GM23338 (cell line): ENCODE measurements at regions not wholly inside any gene's neighbourhood (a gene's known extent, or its start where the extent isn't known, plus 50 kb on each side); places are given as distances from the start of the nearest gene placed in this dataset.

Experiments used
- CREB1 ChIP-seq: fragments of 250-450 bp; sonication (Bioruptor Pico); IDR thresholded peaks from 2 replicates; pipeline ENCODE4 v1.5.0; 2020; ENCODE audit warnings: low read depth, mild to moderate bottlenecking, moderate library complexity
- JUNB ChIP-seq: IDR thresholded peaks from one replicate; pipeline ENCODE4 v1.6.1; 2016; ENCODE audit warnings: antibody characterized with exemption; ENCODE audit not compliant: unreplicated experiment
- NANOG ChIP-seq: IDR thresholded peaks from 2 replicates; pipeline ENCODE4 v1.6.1; 2016; ENCODE audit warnings: antibody characterized with exemption, borderline replicate concordance
- POLR2AphosphoS5 ChIP-seq: IDR thresholded peaks from 2 replicates; pipeline ENCODE4 v1.6.1; 2016; ENCODE audit warnings: antibody characterized with exemption, low read depth
- STAT1 ChIP-seq: IDR thresholded peaks from one replicate; pipeline ENCODE4 v1.6.1; 2016; ENCODE audit warnings: antibody characterized with exemption; ENCODE audit not compliant: unreplicated experiment
- ZNF114 ChIP-seq: fragments of 250-450 bp; sonication (Bioruptor Pico); IDR thresholded peaks from 2 replicates; pipeline ENCODE4 v1.5.0; 2020; ENCODE audit warnings: mild to moderate bottlenecking, moderate library complexity
- ZNF331 ChIP-seq: fragments of 250-450 bp; sonication (Bioruptor Pico); IDR thresholded peaks from 2 replicates; pipeline ENCODE4 v1.5.0; 2020; ENCODE audit warnings: low read depth, mild to moderate bottlenecking, moderate library complexity
- TF ChIP-seq, protein P1 (sequence below): fragments of 250-450 bp; sonication (Bioruptor Pico); IDR thresholded peaks from 2 replicates; pipeline ENCODE4 v1.5.0; 2020; ENCODE audit warnings: mild to moderate bottlenecking, moderate library complexity
- TF ChIP-seq, protein P2 (sequence below), 2 experiments: fragments of 200-600 bp in 1 of 2; sonication (generic) in 1 of 2; conservative IDR thresholded peaks; 2 replicates each; pipeline versions ENCODE4 v1.5.1 to v1.6.1; 2016 to 2017; ENCODE audit warnings: antibody characterized with exemption in 2 of 2, low read depth in 2 of 2, mild to moderate bottlenecking in 2 of 2, moderate library complexity in 1 of 2
- TF ChIP-seq, protein P3 (sequence below): IDR thresholded peaks from 2 replicates; pipeline ENCODE4 v1.6.1; 2016; ENCODE audit warnings: antibody characterized with exemption

DNA sequence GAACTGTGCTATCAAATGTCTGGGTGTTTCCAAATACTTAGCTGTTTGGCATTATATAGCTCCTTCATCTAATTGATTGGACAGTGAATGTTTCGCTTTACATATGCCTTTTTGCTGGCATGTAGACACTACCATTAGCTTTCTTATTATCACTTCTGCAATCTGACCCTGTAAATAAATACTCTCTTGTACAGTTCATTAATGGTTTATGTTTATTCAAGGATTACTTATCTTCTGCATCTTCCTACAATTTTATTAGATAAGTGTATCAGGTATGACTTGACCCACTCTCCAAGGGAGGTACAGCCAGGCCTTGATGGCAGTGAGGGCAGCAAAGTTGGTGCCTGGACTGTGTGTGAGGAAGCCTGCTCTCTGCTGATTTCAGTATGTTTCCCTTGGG is 614.1 kb upstream of the SETBP1 start (continued):
- TF ChIP-seq, protein P1, sequence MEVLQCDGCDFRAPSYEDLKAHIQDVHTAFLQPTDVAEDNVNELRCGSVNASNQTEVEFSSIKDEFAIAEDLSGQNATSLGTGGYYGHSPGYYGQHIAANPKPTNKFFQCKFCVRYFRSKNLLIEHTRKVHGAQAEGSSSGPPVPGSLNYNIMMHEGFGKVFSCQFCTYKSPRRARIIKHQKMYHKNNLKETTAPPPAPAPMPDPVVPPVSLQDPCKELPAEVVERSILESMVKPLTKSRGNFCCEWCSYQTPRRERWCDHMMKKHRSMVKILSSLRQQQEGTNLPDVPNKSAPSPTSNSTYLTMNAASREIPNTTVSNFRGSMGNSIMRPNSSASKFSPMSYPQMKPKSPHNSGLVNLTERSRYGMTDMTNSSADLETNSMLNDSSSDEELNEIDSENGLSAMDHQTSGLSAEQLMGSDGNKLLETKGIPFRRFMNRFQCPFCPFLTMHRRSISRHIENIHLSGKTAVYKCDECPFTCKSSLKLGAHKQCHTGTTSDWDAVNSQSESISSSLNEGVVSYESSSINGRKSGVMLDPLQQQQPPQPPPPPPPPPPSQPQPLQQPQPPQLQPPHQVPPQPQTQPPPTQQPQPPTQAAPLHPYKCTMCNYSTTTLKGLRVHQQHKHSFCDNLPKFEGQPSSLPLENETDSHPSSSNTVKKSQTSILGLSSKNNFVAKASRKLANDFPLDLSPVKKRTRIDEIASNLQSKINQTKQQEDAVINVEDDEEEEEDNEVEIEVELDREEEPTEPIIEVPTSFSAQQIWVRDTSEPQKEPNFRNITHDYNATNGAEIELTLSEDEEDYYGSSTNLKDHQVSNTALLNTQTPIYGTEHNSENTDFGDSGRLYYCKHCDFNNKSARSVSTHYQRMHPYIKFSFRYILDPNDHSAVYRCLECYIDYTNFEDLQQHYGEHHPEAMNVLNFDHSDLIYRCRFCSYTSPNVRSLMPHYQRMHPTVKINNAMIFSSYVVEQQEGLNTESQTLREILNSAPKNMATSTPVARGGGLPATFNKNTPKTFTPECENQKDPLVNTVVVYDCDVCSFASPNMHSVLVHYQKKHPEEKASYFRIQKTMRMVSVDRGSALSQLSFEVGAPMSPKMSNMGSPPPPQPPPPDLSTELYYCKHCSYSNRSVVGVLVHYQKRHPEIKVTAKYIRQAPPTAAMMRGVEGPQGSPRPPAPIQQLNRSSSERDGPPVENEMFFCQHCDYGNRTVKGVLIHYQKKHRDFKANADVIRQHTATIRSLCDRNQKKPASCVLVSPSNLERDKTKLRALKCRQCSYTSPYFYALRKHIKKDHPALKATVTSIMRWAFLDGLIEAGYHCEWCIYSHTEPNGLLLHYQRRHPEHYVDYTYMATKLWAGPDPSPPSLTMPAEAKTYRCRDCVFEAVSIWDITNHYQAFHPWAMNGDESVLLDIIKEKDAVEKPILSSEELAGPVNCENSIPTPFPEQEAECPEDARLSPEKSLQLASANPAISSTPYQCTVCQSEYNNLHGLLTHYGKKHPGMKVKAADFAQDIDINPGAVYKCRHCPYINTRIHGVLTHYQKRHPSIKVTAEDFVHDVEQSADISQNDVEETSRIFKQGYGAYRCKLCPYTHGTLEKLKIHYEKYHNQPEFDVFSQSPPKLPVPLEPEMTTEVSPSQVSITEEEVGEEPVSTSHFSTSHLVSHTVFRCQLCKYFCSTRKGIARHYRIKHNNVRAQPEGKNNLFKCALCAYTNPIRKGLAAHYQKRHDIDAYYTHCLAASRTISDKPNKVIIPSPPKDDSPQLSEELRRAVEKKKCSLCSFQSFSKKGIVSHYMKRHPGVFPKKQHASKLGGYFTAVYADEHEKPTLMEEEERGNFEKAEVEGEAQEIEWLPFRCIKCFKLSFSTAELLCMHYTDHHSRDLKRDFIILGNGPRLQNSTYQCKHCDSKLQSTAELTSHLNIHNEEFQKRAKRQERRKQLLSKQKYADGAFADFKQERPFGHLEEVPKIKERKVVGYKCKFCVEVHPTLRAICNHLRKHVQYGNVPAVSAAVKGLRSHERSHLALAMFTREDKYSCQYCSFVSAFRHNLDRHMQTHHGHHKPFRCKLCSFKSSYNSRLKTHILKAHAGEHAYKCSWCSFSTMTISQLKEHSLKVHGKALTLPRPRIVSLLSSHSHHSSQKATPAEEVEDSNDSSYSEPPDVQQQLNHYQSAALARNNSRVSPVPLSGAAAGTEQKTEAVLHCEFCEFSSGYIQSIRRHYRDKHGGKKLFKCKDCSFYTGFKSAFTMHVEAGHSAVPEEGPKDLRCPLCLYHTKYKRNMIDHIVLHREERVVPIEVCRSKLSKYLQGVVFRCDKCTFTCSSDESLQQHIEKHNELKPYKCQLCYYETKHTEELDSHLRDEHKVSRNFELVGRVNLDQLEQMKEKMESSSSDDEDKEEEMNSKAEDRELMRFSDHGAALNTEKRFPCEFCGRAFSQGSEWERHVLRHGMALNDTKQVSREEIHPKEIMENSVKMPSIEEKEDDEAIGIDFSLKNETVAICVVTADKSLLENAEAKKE (CRISPR knock-in tag), result no peak
- TF ChIP-seq NANOG, result no peak
- TF ChIP-seq STAT1, result no peak
- no peak for TF ChIP-seq ZNF114 (CRISPR knock-in tag)
- TF ChIP-seq CREB1 (CRISPR knock-in tag), result no peak
- TF ChIP-seq, protein P2, sequence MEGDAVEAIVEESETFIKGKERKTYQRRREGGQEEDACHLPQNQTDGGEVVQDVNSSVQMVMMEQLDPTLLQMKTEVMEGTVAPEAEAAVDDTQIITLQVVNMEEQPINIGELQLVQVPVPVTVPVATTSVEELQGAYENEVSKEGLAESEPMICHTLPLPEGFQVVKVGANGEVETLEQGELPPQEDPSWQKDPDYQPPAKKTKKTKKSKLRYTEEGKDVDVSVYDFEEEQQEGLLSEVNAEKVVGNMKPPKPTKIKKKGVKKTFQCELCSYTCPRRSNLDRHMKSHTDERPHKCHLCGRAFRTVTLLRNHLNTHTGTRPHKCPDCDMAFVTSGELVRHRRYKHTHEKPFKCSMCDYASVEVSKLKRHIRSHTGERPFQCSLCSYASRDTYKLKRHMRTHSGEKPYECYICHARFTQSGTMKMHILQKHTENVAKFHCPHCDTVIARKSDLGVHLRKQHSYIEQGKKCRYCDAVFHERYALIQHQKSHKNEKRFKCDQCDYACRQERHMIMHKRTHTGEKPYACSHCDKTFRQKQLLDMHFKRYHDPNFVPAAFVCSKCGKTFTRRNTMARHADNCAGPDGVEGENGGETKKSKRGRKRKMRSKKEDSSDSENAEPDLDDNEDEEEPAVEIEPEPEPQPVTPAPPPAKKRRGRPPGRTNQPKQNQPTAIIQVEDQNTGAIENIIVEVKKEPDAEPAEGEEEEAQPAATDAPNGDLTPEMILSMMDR (conservative IDR thresholded peaks at IDR 0.05; ENCODE audit: low read depth in 2 of 2), result no peak
- TF ChIP-seq, protein P3, sequence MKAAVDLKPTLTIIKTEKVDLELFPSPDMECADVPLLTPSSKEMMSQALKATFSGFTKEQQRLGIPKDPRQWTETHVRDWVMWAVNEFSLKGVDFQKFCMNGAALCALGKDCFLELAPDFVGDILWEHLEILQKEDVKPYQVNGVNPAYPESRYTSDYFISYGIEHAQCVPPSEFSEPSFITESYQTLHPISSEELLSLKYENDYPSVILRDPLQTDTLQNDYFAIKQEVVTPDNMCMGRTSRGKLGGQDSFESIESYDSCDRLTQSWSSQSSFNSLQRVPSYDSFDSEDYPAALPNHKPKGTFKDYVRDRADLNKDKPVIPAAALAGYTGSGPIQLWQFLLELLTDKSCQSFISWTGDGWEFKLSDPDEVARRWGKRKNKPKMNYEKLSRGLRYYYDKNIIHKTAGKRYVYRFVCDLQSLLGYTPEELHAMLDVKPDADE, result no peak
- TF ChIP-seq JUNB, result no peak
- TF ChIP-seq POLR2AphosphoS5, result no peak
- TF ChIP-seq ZNF331 (CRISPR knock-in tag), result no peak
